GM19395 (cell line): ENCODE measurements at regions not wholly inside any gene's neighbourhood (a gene's known extent, or its start where the extent isn't known, plus 50 kb on each side); places are given as distances from the start of the nearest gene placed in this dataset.
"Not testable (repeated sequence)": the region's sequence is repeated elsewhere in the genome, so short reads cannot be mapped to it uniquely, and the experiment has no call there.

Experiments
- ATAC-seq: cut with Tn5 transposase; IDR thresholded peaks from one replicate; pipeline ENCODE4 v1.9.1; 2021; ENCODE audit warnings: mild to moderate bottlenecking, moderate library complexity; ENCODE audit not compliant: unreplicated experiment

- not testable (repeated sequence) for ATAC-seq
Measured at GRCh38 chr14:106061877-106062500, 535.6 kb downstream of the TMEM121 start.

GRCh38 chr14:106062502-106063272 lies 536.3 kb downstream of the TMEM121 start:
- ATAC-seq, result no peak

- ATAC-seq, result no peak
Measured at GRCh38 chr14:106067935-106068334, 541.6 kb downstream of the TMEM121 start.

- no peak for ATAC-seq
Measured at GRCh38 chr14:106069804-106070625, 543.6 kb downstream of the TMEM121 start.

- no peak for ATAC-seq
Measured at GRCh38 chr14:106080922-106081321, 554.5 kb downstream of the TMEM121 start.

- not testable (repeated sequence) for ATAC-seq
Measured at GRCh38 chr14:106081721-106082120, 555.3 kb downstream of the TMEM121 start.

- ATAC-seq, result no peak
Measured at GRCh38 chr14:106083082-106083481, 556.7 kb downstream of the TMEM121 start.

GRCh38 chr14:106087837-106088236 lies 561.5 kb downstream of the TMEM121 start:
- ATAC-seq, result no peak

GRCh38 chr14:106088860-106089259 lies 562.5 kb downstream of the TMEM121 start:
- not testable (repeated sequence) for ATAC-seq

- ATAC-seq, result no peak
Measured at GRCh38 chr14:106094654-106095189, 568.3 kb downstream of the TMEM121 start.

- ATAC-seq, result no peak
Measured at GRCh38 chr14:106107703-106108102, 581.3 kb downstream of the TMEM121 start.

GRCh38 chr14:106109337-106109736 lies 583.0 kb downstream of the TMEM121 start:
- ATAC-seq, result no peak

GRCh38 chr14:106115401-106115800 lies 589.0 kb downstream of the TMEM121 start:
- no peak for ATAC-seq

GRCh38 chr14:106116339-106116930 lies 590.1 kb downstream of the TMEM121 start:
- ATAC-seq, result not testable (repeated sequence)

- no peak for ATAC-seq
Measured at GRCh38 chr14:106120101-106120500, 593.7 kb downstream of the TMEM121 start.

- no peak for ATAC-seq
Measured at GRCh38 chr14:106129274-106129673, 602.9 kb downstream of the TMEM121 start.

- not testable (repeated sequence) for ATAC-seq
Measured at GRCh38 chr14:106129904-106130661, 603.7 kb downstream of the TMEM121 start.

- not testable (repeated sequence) for ATAC-seq
Measured at GRCh38 chr14:106133126-106133525, 606.7 kb downstream of the TMEM121 start.

GRCh38 chr14:106134886-106135285 lies 608.5 kb downstream of the TMEM121 start:
- ATAC-seq, result no peak
